ENCODE measurements at regions not wholly inside any gene's neighbourhood (a gene's known extent, or its start where the extent isn't known, plus 50 kb on each side); places are given as distances from the start of the nearest gene placed in this dataset.

DNA sequence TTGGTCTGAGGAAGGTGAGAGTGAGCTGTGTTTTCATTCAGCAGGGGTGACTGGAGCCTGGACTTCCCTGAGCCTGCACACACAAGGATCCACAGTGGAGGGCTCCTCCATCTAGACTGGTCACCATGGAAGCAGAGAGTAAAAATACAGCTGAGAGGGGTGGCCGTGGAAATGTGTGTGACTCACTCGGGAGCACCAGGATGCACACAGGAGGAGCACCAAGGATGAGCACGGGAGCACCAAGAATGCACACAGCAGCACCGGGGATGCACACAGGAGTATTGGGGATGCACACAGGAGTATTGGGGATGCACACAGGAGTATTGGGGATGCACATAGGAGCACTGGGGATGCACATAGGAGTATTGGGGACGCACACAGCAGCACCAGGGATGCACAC, 365.2 kb upstream of the MYT1L start:
- H3K14ac ChIP-seq (ENCODE audit: insufficient read length), result no peak overlapping the region
- H2AFZ ChIP-seq (ENCODE audit: low read length), result no peak overlapping the region
- H3K23me2 ChIP-seq (ENCODE audit: low read depth, low read length), result no peaks in the 10 kb centered on the region
- no peak overlapping the region for H2AK5ac ChIP-seq (ENCODE audit: low read depth, low read length)
- ChIA-PET POLR2A (ENCODE audit: partially characterized antibody) (no interaction called here), CTCF (ENCODE audit: partially characterized antibody) (interaction anchor here (1.1 kb wide), 1 partner anchor 36 kb away, joined by 3 read pairs; no protein-coding TSS in a partner anchor)
- no peaks in the 10 kb centered on the region for H3K79me2 ChIP-seq (ENCODE audit: control insufficient read depth in 1 of 2, insufficient read depth in 2 of 2, low read length in 2 of 2)
- H2BK15ac ChIP-seq (ENCODE audit: low read length), result no peak overlapping the region
- no peak overlapping the region for H2BK12ac ChIP-seq (ENCODE audit: low read depth, low read length)
- no peak overlapping the region for H4K91ac ChIP-seq (replicated peaks; ENCODE audit: insufficient read length, low read length)
- no peak overlapping the region for H2BK20ac ChIP-seq (ENCODE audit: low read length)
- no peak overlapping the region for H3K4me2 ChIP-seq (ENCODE audit: insufficient read depth in 1 of 2, low read depth in 2 of 2, low read length in 2 of 2)
- H3K9me3 ChIP-seq (ENCODE audit: insufficient read depth in 2 of 2, low read depth in 1 of 2, low read length in 1 of 2), result no peaks in the 10 kb centered on the region
- H3K4me3 ChIP-seq (ENCODE audit: extremely low read depth in 1 of 4, insufficient read depth in 2 of 4, low read depth in 3 of 4, low read length in 4 of 4), result no peak overlapping the region
- peak overlapping the region; percentile 20; the same call in 1 of the 2 replicates for H4K8ac ChIP-seq (ENCODE audit: extremely low read depth, insufficient read depth, low read length)
- no peak overlapping the region for H2BK120ac ChIP-seq (replicated peaks; ENCODE audit: low read depth, low read length)
- H3K27ac ChIP-seq (ENCODE audit: low read depth, low read length), result no peak overlapping the region
- H4K5ac ChIP-seq (ENCODE audit: insufficient read length, low read depth, low read length), result no peak overlapping the region
- FAIRE-seq, result no peak
- H3K36me3 ChIP-seq (ENCODE audit: control insufficient read depth in 2 of 4, insufficient read depth in 4 of 4, low read length in 3 of 4), result no peaks in the 10 kb centered on the region
- no peak overlapping the region for H3K9ac ChIP-seq (replicated peaks in 1 of 4; ENCODE audit: extremely low read depth in 1 of 4, low read depth in 3 of 4, low read length in 3 of 4)
- no peak overlapping the region for H3K18ac ChIP-seq (ENCODE audit: extremely low read depth, low read length)
- H3K27me3 ChIP-seq (replicated peaks in 1 of 4; ENCODE audit: control insufficient read depth in 3 of 4, extremely low read depth in 1 of 4, insufficient read depth in 3 of 4, low read length in 3 of 4), result no peaks in the 10 kb centered on the region
- no peak overlapping the region for H3K56ac ChIP-seq (replicated peaks; ENCODE audit: insufficient read length, low read depth, low read length)
- H4K20me1 ChIP-seq (replicated peaks in 1 of 2; ENCODE audit: control insufficient read depth in 1 of 2, insufficient read depth in 2 of 2, low read length in 2 of 2), result no peaks in the 10 kb centered on the region
- H3K4ac ChIP-seq (replicated peaks; ENCODE audit: insufficient read length, low read depth, low read length), result no peak overlapping the region
- DNase-seq (ENCODE audit: low read depth in 1 of 2, low spot score in 2 of 2), result no peak
- H3K23ac ChIP-seq (ENCODE audit: insufficient read length), result no peak overlapping the region
- no peaks in the 10 kb centered on the region for H3K79me1 ChIP-seq (ENCODE audit: low read depth, low read length)
- no peak overlapping the region for H2BK5ac ChIP-seq (ENCODE audit: low read depth, low read length)
- H3K4me1 ChIP-seq (replicated peaks in 1 of 4; ENCODE audit: control insufficient read depth in 3 of 4, insufficient read depth in 4 of 4, low read length in 3 of 4), result peaks cover 0 to 13% (median 6%) of the 10 kb centered on the region in 4 experiments; a peak in 4 of 7 replicates
- 91% methylated on average over 5 of the region's 5 CpGs; no CpG with 5 or more reads in 1 of the 2 experiments for WGBS, 2 experiments (ENCODE audit: extremely low coverage in 1 of 2, insufficient coverage in 1 of 2, insufficient read length in 1 of 2, insufficient replicate concordance in 2 of 2, low coverage in 1 of 2, low lambda C conversion rate in 2 of 2, missing lambda C conversion rate in 1 of 2)
- TF ChIP-seq RXRA (IDR thresholded peaks at IDR 0.05; ENCODE audit: insufficient read depth, low read depth, low read length) (no peak), CREB1 (IDR thresholded peaks at IDR 0.05) (no peak), CHD1 (IDR thresholded peaks at IDR 0.05; ENCODE audit: low read depth, low read length) (no peak), TBP (IDR thresholded peaks at IDR 0.05; ENCODE audit: low read depth, low read length) (no peak), SAP30 (IDR thresholded peaks at IDR 0.05; ENCODE audit: insufficient read depth, insufficient replicate concordance, low read length) (no peak), SP2 (IDR thresholded peaks at IDR 0.05; ENCODE audit: low read length) (no peak), EGR1 (IDR thresholded peaks at IDR 0.05; ENCODE audit: borderline replicate concordance, low read depth, low read length) (no peak)

All from H1 (cell line).